NCI-H2196 (cell line): ENCODE measurements at regions not wholly inside any gene's neighbourhood (a gene's known extent, or its start where the extent isn't known, plus 50 kb on each side); places are given as distances from the start of the nearest gene placed in this dataset.

Experiments
- DNase-seq: peaks from one replicate; lab custom pipeline; 2025; ENCODE audit not compliant: unreplicated experiment; lab: John Stamatoyannopoulos, UW

DNA sequence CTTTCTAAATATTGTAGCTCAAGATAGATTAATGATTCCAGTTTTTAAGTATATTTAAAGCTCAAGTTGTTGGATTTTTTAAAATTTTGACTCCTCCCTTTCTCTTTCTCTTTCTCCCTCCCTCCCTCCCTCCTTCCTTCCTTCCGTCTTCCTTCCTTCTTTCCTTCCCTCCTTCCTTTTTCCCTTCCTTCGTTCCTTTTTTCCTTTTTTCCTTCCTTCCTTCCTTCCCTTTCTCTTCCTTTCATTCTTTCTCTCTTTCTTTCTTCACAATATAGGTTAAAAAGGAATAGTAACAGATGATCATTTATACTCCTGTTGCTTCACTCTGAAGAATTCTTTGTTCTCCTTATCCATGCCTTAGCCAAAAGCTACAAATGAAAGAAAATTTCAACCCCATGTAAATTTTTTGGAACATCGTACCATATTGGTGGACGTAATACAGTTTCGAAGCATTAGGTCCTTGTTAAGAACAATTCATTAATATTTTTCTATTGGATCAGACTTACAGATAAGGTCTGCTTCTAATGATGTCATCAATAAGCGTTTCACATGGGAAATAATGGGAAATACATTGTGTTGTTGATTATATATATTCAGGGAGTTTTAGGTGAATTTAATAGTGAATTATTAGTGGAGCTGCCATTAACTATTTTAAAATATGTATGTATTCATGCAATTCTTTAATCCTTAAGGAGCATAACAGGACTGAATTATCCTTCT lies 139.6 kb upstream of the SLC35B3 start:
- no peak for DNase-seq

DNA sequence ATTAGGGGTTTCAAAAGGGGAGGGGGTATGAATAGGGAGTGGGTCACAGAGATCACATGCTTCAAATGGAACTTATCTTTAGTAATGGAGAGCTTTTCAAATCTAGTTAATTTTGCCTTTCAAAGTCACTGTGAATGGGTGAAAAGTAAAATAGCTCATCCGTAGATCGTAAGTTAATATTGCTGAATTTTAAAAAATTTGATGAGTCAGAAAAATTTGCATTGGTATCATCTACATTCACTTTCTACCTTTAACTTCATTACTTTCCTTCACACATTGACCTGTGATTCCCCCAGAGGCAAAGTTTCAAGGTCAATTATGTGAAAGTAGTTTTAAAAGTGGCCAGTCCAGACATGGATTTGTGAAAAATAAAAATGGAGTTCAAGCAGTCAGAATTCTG lies 139.0 kb upstream of the SLC35B3 start:
- no peak for DNase-seq

DNA sequence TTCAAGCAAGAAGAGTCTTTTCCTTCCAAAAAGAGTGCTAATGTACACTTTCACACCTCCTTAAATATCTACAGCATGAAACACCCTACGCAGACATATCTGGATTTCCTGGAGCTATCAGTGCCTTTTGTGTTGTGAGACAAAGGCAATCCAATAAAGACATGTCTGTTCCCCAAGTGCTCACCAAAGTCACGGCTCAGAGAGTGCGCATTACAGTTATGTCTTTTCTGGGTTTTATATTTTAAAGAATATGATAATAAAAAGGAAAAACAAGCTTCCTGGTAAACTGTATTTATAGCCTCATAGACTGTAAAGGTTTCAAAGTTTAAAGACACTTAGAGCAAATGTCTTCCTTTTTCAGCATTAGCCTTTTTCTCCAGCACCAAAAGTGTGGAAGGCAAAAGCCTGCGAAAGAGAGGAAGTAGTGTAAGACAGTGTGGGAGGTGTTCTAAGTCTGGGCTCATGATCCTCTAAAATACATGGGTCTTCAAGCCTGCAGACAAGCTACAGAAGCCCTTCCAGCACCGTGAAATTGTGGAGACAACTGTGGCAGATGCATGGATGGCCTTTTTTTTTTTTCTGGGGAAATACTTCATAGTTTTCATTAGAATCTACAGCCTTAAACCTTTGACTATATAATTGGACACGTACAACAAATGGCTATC lies 135.0 kb upstream of the SLC35B3 start:
- no peak for DNase-seq

DNA sequence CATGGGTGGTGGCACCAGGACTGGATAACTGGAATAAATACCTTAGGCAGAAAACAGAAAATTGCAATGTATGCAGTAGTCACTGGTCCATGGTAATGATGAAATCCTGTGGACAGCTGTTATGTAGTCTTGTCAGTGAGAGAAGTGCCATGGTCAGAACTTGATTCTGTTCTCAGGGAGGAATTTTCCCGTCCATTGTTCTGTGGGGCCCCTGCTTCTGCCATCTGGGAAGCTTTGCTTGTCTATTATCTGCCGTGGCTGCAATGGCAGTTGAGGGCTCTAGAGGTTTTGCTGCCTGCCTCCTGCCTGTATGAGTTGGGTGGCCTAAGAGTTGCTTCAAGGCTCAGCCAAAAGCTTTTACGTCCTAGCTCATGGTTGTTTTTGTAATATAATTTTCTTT lies 126.8 kb upstream of the SLC35B3 start:
- no peak for DNase-seq

DNA sequence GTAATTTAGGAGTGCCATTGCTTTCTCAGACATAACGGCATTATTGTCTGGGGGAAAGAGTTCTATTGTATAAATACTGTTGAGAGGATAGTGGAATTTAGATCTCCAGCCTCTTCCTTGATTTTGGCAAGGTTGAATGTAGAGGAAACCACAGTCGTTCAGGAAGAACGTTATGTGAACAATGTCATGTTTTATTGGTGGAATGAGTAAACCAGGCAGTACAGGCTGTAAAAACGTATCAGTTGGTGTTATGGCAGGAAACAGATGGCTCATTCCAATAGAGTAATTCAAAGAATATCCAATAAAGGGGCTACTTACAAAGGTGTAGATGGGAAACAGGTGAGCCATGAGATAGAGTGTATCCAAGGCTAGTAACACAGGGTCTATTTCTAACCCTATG lies 123.6 kb upstream of the SLC35B3 start:
- DNase-seq, result no peak

DNA sequence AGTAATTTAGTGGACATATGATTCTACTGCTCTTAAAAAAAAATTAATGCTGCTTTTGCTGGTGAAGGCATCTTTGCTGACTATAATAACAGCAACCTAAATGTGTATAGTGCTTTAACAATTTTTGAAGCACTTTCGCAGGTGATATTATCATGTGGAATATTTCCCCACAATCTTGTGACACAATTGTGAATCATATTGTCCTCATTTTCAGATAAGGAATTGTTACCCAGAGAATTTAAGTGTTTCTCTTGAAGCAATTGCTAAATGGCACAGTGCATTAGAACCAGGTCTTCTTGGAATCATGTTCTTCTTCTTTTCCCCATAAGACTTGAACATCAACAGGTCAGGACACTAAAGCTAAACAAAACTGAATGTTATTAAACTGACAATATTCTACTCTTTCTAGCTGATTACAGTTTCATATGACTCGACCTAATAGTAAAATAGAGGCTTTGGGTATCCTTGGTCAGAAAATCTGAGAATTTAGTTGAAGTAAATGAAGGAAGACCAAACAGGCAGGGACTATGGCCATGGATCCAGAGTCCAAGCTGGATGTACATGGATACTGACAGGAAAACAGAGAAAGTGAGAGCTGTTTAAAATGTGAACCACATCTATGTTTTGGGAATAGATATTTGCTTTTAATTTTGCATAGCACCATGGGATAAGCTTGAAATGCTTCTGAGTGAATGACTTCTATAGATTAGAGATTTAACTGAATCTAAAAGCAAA lies 121.8 kb upstream of the SLC35B3 start:
- no peak for DNase-seq

DNA sequence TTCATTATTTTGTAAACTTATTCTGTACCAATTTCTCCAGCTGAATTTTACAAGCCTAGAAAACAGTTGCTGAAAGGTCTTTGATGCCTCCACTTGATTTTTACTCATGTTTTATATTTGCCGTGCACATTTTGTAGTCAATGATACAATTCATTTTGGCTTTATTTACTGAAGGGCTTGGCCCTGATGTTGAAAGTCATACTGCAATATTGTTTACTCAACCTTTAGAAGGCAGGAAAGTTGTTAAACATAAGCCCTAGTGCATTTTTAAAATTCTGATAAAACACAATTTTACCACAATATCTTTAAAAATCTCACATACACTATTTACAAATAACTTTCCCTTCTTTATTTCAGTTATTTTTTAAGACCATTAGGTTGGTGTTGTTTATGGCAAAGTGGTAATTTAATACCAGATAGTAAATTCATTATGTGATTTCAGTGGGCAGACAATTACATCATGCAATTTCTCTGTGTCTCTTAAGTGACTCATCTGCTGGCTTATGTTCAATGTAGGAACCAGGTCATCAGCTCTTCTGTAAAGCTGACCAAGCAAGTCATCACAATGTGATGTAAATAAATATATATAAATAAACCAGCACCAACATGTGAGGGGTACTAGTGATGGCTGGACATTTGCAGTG lies 121.1 kb upstream of the SLC35B3 start:
- DNase-seq, result peak; percentile 85

DNA sequence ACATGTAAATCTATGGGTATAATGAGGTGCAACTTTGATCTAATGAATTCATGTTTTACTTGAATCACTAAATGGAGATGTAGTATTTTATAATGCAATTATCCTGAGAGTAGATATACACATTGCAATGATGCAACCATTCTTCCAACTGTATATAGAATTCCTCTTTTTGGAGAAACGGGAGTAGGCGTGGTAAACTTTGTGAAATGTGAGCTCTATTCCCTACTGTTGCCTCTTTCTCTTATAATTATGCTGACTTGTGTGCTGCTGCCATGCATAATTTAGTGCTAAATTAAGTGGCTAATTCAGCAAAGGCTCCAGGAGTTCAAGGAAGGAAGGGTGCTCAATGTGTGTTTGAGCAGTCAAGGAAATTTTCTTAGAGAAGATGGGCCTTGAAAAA lies 116.6 kb upstream of the SLC35B3 start:
- no peak for DNase-seq

DNA sequence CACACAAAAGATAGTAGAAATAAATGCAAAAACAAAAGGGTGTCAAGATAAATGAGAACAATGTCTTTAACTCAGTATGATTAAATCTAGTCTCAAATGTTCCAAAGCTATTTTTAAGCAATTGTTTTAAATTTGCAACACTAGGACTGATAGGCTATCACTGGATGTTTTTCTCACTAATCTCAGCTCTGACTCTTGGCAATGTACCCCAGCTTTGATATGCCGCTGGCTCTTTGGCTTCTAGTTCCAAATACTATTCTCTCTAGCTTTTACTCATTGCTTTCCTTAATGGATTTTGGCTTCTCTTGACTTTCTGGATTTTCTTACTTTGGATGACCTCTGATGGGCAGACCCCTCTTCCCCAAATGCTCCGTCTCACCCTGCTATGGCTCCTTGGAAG lies 116.0 kb upstream of the SLC35B3 start:
- DNase-seq, result no peak

DNA sequence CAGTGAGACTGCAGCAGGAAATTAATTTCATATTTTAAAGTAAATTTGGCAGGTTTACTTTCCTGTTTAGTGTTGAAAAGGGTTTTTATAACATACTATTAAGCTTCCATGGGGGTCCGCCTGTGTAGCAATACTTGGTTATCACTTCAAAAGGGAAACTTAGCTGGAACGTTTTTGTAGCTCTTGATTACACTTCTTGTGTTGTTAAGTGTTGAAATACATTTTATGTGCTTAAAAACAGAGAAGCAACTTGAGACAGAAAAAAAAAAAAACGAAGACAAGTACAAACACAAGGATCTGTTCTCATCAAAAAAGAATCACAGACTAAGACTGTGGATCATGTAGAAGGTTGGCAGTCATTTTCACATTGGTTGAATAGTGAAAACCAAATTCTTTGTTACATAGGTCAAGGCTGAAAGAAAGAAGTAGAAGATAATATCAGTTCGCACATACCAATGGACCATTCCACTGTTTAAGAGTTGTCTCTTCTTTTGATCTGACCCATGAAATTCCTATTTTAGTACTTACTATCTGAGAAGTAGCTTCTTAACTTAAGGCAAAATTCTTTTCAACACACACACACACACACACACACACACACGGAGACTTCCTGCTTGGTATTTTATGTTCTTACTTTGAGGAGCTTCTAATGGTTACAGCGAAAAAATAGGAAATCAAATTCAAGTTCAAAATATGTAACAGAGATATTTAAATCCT lies 113.9 kb upstream of the SLC35B3 start:
- DNase-seq, result no peak

DNA sequence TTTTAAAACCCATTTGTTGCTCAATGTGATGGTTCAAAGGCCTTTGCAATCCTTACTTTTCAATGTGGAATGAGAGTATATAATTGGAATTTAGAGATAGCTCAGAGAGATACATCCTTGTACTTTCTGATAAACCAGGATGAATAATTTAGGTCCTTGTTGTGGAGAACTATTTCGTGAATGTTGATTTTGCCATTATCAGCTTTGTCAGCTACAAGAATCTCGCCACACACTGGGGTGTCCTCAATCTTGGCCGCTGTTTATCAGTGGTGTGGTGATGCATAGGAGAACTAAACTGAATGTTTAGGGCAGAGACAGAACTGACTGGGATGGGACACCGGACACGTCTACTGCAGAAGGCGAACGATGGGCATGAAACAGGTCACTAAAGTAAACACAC lies 111.2 kb upstream of the SLC35B3 start:
- DNase-seq, result no peak

DNA sequence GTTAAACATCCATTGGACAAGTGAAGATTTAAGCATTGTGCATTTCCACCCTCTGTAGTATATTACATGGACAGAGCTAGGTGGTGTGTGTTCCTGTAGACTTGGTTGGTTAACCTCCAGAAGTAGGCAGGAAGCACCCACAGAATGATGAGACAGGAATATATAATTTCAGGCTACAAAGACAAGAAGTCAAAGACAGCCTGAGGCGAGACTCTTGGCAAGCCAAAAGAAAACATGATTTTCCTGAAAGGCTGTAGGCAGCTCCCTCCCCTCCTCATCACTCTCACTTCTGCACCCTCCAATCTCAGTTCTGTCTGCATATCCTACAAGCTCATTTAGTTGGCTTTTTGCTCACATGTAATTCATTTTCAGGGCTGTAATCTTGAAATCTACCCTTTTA lies 110.0 kb upstream of the SLC35B3 start:
- no peak for DNase-seq

DNA sequence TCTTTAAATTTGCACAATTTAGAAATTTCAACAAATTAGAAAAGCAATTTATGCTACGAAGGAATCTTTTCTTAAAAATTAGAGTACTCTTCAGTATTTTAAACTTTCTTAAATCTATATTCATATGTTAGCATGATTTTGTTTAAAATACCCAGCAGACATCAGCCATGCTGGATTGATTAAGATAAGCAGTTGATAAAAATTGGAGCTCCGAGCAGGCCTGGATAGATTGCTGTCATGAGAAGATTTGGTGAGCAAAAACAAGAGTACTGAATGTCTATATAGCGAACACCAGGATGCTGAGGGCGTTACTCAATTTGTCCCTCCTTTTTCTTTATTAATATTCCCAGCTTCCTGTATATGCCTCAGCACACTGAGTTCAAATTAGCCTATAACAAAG lies 108.4 kb upstream of the SLC35B3 start:
- no peak for DNase-seq

DNA sequence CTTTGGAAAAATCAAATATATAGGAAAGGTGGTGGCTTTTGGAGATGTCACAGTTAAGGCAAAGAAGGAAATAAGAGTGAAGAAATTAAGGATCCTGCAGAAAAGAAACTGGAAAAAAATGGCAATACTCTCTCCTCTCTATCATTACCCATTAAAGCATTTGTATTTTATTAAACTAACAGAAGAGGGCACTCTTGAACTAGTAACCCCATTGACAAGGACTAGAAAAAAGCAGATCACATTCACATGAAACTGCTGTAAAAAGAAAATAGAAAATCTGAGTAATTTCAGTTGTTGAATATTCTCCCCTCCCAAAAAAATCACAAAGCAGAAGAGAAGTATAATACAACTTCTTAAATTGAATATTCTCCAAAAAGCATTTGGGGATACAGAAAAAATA lies 104.1 kb upstream of the SLC35B3 start:
- peak; percentile 19 for DNase-seq

DNA sequence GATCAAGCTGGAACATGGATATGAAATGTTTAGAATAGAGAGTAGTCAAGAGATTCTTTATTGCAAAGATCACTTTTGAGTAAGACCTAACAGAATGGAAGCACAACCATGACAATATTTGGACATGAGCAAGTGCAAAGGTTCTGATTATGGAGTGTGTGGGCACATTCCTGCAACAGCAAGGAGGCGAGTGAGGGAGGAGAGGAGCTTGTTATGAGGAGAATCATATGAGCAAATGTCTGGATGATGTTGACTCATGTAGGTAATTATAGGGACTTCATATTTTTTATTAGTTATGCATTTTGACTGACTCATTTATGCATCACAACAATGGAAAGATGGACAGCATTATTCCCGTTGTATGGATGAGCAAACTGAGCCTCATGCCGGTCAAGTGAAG lies 100.8 kb upstream of the SLC35B3 start:
- DNase-seq, result no peak

DNA sequence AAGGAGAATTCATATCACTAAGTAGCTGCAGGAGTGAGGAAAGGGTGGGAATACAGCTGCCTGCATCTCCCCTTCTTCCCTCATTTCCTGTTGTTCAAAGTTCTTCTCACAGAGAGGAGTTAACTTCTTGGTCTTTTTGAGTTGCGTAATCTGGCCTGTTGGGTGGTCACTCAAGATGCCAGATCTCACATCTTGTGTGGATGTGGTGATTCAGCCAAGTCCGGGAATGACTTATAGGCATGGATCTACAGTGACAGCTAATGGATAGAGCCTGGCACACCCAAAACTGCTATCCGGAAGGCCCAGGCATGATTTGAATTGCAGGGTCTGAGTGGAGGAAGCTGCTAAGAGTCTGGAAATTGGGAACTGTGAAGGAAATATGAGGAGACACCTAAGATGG lies 100.2 kb upstream of the SLC35B3 start:
- no peak for DNase-seq

DNA sequence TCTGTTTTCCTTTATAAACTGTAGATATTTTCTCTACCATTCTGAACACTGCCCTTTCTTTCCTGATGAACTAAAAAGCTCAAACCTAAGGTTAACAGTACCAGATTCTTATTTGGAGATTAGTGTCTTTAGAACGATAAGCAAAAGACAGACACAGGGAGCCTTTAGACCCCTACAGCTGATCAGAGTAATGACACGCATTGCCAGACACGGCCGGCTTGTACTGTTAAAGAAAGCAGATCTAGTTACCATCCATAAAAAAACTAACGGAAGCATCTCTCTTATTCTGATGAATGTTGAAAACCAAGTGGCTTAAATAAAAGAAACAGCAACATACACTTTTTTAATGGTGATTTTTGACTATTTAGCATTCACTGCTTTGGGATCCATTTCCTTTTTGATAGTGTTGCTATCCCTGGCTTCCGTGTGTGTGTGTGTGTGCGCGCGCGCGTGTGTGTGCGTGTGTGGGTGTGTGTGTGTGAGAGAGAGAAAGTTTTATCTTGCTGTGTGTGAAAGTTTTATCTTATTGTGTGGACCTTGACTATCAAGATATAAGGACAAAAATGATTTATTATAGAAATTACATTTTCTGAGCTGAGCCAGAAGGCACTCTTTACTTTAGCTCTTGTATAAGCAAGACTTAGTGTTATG lies 95.6 kb upstream of the SLC35B3 start:
- peak; percentile 11 for DNase-seq

DNA sequence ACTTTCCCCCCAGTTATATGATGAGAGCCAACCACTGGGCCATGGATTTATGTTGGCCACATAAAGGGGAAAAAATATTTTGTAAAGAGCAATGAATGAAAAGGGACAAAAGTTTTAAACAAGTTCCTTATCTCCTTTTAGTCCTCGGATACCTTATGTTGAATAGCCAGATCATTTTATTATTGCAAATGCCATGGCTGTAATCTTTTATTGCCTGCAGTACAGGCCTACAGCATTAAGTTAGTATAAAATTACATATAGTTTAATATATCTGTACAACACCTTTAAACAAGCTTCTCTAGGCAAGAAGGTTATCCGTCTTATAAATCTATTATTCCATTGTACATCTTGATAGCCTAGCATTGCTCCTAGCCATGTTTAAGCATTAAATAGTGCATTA lies 93.9 kb upstream of the SLC35B3 start:
- no peak for DNase-seq

DNA sequence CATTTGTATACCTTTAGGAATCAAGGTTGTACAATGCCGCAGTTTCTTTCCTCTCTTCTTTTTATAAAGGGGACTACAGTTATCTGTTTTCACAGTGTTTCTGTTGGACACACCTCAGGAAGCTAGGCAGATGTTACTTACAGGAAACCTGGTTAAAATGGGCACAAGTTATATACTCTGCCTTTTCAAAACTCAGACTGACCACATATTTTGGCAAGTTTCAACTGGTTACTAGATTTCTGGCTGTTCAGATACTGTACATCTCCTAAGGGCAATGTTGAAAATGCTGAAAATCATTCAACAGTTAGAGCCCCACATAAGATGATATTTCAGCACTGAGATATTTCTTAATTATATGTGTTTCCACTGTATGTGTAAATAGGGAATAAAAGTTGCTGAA lies 92.5 kb upstream of the SLC35B3 start:
- no peak for DNase-seq

DNA sequence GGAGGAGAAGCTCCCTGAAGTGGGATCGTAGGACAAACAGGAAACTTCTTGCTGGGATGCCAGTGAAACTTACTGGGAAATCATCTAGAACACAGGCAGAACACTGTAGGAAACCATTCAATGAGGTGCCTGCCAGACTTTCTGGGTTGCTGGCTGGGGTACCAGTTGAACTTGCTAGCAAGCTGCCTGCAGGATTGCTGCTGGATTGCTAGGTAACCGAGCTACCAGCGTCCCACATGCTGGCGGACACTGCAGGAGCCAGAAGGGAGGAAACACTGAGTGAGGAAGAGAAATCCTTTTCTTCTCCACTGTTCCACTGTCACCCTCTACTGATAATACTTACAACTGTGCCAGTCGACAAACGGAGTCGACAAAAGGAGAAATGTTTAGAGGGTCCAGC lies 91.3 kb upstream of the SLC35B3 start:
- no peak for DNase-seq

DNA sequence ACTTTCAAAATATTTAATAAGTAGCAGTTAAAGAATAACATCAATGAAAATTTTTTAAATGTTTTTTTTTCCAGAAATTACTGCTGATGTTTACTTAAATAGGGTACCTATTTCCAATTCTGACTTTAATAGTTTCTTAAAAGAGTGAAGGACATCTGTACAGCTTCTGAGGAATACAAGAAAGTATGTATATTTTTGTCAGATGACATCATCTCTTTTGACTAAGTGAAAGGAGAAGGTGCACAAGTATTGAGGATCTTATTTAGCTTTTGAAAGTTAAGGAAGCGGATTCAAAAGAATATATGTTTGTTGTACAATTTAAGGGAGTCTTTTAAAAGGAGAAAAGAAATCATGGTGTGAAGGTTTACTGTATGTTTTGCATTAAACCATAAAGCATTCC lies 90.0 kb upstream of the SLC35B3 start:
- DNase-seq, result no peak
